GM19035 (cell line): ENCODE measurements at regions not wholly inside any gene's neighbourhood (a gene's known extent, or its start where the extent isn't known, plus 50 kb on each side); places are given as distances from the start of the nearest gene placed in this dataset.

Source experiments
- ATAC-seq: cut with Tn5 transposase; IDR thresholded peaks from one replicate; pipeline ENCODE4 v1.9.1; 2021; ENCODE audit not compliant: unreplicated experiment

GRCh38 chrX:10893976-10894375 is 217.2 kb upstream of the HCCS start:
- ATAC-seq = no peak

GRCh38 chrX:10897768-10898167 is 213.4 kb upstream of the HCCS start:
- no peak for ATAC-seq

GRCh38 chrX:10900585-10901289 is 210.4 kb upstream of the HCCS start:
- no peak for ATAC-seq

- no peak for ATAC-seq
Observed at GRCh38 chrX:10901290-10901633, 209.9 kb upstream of the HCCS start.

- ATAC-seq = no peak
Observed at GRCh38 chrX:10902001-10902400, 209.1 kb upstream of the HCCS start.

GRCh38 chrX:10903523-10903922 is 207.6 kb upstream of the HCCS start:
- no peak for ATAC-seq

- no peak for ATAC-seq
Observed at GRCh38 chrX:10904220-10904619, 206.9 kb upstream of the HCCS start.

GRCh38 chrX:10906866-10907265 is 204.3 kb upstream of the HCCS start:
- ATAC-seq = no peak

- ATAC-seq = no peak
Observed at GRCh38 chrX:10922159-10922558, 189.0 kb upstream of the HCCS start.

GRCh38 chrX:10922835-10923234 is 188.3 kb upstream of the HCCS start:
- ATAC-seq = no peak

GRCh38 chrX:10923466-10923865 is 187.7 kb upstream of the HCCS start:
- ATAC-seq = no peak

GRCh38 chrX:10926404-10926803 is 184.7 kb upstream of the HCCS start:
- no peak for ATAC-seq

GRCh38 chrX:10926891-10927290 is 184.2 kb upstream of the HCCS start:
- ATAC-seq = no peak

- no peak for ATAC-seq
Observed at GRCh38 chrX:10929747-10930146, 181.4 kb upstream of the HCCS start.

GRCh38 chrX:10930151-10930550 is 181.0 kb upstream of the HCCS start:
- ATAC-seq = no peak

GRCh38 chrX:10931976-10932375 is 179.2 kb upstream of the HCCS start:
- no peak for ATAC-seq

GRCh38 chrX:10932842-10933440 is 178.2 kb upstream of the HCCS start:
- no peak for ATAC-seq

- no peak for ATAC-seq
Observed at GRCh38 chrX:10935501-10935900, 175.6 kb upstream of the HCCS start.

GRCh38 chrX:10936976-10937375 is 174.2 kb upstream of the HCCS start:
- no peak for ATAC-seq

- no peak for ATAC-seq
Observed at GRCh38 chrX:10938365-10938923, 172.7 kb upstream of the HCCS start.

- ATAC-seq = no peak
Observed at GRCh38 chrX:10939424-10939823, 171.7 kb upstream of the HCCS start.

- ATAC-seq = no peak
Observed at GRCh38 chrX:10944136-10944885, 166.8 kb upstream of the HCCS start.
